ENCODE measurements at regions not wholly inside any gene's neighbourhood (a gene's known extent, or its start where the extent isn't known, plus 50 kb on each side); places are given as distances from the start of the nearest gene placed in this dataset.

- no peak for DNase-seq (ENCODE audit: low read depth)
Observed at GRCh38 chr1:208781391-208782045, 537.3 kb upstream of the PLXNA2 start.

- no peak for DNase-seq (ENCODE audit: low read depth)
Observed at GRCh38 chr1:208782186-208782585, 538.0 kb upstream of the PLXNA2 start.

- DNase-seq (ENCODE audit: low read depth): no peak
Observed at GRCh38 chr1:208785629-208786028, 541.4 kb upstream of the PLXNA2 start.

- DNase-seq (ENCODE audit: low read depth): no peak
Observed at GRCh38 chr1:208787219-208787618, 543.0 kb upstream of the PLXNA2 start.

GRCh38 chr1:208788013-208788540 lies 543.9 kb upstream of the PLXNA2 start:
- DNase-seq (ENCODE audit: low read depth): no peak

- peak; percentile 4 for DNase-seq (ENCODE audit: low read depth)
Observed at GRCh38 chr1:208791456-208791855, 547.3 kb upstream of the PLXNA2 start.

- DNase-seq (ENCODE audit: low read depth): no peak
Observed at GRCh38 chr1:208793861-208794345, 549.7 kb upstream of the PLXNA2 start.

- no peak for DNase-seq (ENCODE audit: low read depth)
Observed at GRCh38 chr1:208799186-208799585, 555.0 kb upstream of the PLXNA2 start.

GRCh38 chr1:208803011-208803811 lies 559.0 kb upstream of the PLXNA2 start:
- no peak for DNase-seq (ENCODE audit: low read depth)

GRCh38 chr1:208807446-208808127 lies 563.4 kb upstream of the PLXNA2 start:
- peak; percentile 1 for DNase-seq (ENCODE audit: low read depth)

- no peak for DNase-seq (ENCODE audit: low read depth)
Observed at GRCh38 chr1:208808301-208808700, 564.1 kb upstream of the PLXNA2 start.

- DNase-seq (ENCODE audit: low read depth): no peak
Observed at GRCh38 chr1:208809876-208810275, 565.7 kb upstream of the PLXNA2 start.

- no peak for DNase-seq (ENCODE audit: low read depth)
Observed at GRCh38 chr1:208818770-208819445, 574.7 kb upstream of the PLXNA2 start.

- no peak for DNase-seq (ENCODE audit: low read depth)
Observed at GRCh38 chr1:208820580-208821212, 576.5 kb upstream of the PLXNA2 start.

- DNase-seq (ENCODE audit: low read depth): no peak
Observed at GRCh38 chr1:208821939-208822338, 577.8 kb upstream of the PLXNA2 start.

- DNase-seq (ENCODE audit: low read depth): no peak
Observed at GRCh38 chr1:208825300-208825699, 581.1 kb upstream of the PLXNA2 start.

- DNase-seq (ENCODE audit: low read depth): no peak
Observed at GRCh38 chr1:208829595-208829994, 585.4 kb upstream of the PLXNA2 start.

GRCh38 chr1:208834381-208835096 lies 590.4 kb upstream of the PLXNA2 start:
- no peak for DNase-seq (ENCODE audit: low read depth)

GRCh38 chr1:208835097-208835463 lies 590.9 kb upstream of the PLXNA2 start:
- no peak for DNase-seq (ENCODE audit: low read depth)

- DNase-seq (ENCODE audit: low read depth): no peak
Observed at GRCh38 chr1:208835781-208836180, 591.6 kb upstream of the PLXNA2 start.

GRCh38 chr1:208837242-208837641 lies 593.1 kb upstream of the PLXNA2 start:
- no peak for DNase-seq (ENCODE audit: low read depth)

All from RPMI7951 (cell line).